ENCODE measurements at regions not wholly inside any gene's neighbourhood (a gene's known extent, or its start where the extent isn't known, plus 50 kb on each side); places are given as distances from the start of the nearest gene placed in this dataset.

GRCh38 chr6:139485742-139486475 is 111.5 kb upstream of the CITED2 start:
- no peak for DNase-seq

DNA sequence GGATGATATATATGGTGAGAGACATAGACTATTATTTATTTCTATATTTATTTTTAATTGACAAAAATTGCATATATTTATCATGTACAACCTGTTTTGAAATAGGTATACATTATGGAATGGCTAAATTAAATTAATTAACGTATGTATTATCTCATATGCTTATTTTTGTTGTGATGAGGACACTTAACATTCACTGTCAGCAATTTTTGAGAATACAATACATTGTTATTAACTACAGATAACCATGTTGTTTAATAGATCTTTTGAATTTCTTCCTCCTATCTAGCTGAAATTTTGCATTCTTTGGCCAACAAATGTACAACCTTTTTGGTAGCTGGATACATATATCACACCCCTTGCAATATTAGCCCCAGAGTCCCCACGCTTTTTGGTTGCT is 110.7 kb upstream of the CITED2 start:
- no peak for DNase-seq

DNA sequence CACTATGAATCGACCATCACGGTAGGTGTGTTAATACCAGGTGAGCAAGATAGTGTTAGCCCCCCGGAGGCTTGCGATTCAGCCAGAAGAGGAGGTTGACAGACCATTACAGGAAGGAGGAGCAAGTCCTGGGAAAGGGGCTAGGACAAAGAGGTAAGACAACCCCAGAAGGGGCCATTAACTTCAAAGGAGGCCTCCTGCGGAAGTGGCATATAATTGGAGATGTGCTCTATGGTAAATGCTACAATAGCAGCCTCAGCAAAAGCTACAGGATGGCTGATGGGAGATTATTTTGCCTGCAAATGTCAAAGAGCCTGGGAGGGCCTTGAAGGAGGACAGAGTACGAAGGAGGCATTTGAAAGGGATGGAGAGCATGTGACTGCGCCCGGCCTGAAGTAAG is 108.6 kb upstream of the CITED2 start:
- no peak for DNase-seq

GRCh38 chr6:139482287-139482686 is 107.8 kb upstream of the CITED2 start:
- no peak for DNase-seq

DNA sequence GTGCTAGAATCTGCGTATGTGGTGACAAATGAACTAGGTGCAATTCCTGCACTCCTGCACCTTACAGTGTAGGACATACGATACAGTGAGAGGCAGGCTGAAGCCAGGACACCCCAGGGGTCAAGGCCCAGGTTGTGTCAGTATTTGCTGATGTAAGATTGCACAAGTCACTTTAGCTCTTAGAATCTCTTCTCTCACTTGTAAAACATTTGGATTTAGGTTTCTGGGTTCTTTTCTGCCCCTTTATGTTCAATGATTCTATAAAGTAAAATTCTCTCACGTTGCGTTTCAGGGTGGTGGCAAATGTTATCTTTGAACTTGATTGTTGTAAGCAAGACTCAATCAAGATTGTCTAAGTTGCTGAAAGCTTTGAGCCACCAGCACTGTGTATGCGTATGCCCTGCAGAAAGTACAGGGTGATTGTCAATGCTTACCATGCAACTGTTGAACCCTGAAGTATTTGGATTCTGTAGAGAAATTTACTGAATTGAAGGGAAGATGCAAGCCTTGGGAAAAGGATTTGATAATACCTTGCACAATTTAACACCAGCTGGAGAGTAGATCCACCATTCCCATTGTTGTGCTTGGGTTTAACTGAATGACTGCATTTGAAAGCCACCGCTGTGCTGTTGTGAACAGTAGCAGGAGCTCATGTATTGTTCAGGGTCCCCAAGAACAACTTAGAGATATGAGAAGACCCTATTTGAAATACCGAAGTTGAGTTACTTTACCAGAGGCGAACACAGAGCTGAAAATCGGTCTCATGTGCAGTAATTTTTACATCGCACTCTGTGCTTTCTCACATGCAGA is 106.1 kb upstream of the CITED2 start:
- no peak for DNase-seq

DNA sequence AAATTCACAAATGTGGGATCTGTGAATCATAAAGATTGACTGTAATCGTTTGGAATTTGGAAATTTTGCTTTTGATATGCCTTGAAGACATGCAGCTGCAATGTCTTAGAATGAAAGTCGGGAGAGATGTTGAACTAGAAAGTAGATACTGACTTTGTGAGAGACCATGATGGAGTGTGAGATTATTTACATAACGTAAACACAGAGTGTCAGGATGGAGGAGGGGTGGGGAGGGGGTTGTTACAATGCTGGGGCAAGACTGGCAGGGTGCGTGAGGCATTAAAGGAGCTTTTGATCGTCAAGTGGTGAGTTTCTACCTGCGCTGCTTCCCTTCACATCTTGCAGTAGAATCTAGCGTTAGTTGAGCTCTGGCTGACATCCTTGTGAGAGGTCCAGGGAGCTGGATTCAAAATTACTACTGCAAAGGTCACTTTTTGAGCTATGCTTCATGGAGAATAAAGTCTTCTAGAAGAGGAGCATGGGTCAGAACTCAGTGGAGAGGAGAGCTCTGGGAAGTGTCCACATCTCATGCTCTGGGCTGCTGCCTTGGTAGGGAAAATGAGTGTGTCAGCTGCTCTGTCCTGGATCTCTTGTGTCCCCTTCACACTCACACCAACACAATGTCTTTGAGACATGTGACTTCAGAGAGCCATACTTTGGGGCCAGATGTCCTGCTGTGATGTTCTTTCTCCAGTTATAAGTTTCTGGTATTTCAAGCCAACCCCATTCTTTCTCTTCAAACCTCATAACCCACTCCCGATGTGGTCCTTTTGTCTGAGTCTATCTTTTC is 105.2 kb upstream of the CITED2 start:
- no peak for DNase-seq

- DNase-seq = no peak
These were observed 101.2 kb upstream of the CITED2 start for GRCh38 chr6:139475646-139476045.

DNA sequence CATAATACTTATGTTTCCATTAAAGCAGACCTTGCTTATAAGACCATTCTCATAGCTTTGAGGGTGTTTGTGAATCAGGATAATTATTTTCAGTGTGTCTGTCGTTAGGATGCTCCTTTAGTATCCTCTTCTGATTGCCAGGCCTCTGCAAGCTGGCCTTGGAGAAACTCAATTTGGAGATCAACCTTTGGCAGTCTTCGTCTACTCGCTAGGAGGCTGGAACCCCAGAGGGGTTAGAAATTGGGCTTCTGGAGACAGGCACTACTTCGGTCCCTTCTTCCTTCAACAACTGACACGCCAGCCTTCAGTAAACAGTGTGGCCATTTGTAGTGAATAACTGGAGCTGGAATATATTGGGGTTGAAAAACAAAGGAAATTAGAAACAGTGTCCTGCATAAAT is 100.8 kb upstream of the CITED2 start:
- no peak for DNase-seq

DNA sequence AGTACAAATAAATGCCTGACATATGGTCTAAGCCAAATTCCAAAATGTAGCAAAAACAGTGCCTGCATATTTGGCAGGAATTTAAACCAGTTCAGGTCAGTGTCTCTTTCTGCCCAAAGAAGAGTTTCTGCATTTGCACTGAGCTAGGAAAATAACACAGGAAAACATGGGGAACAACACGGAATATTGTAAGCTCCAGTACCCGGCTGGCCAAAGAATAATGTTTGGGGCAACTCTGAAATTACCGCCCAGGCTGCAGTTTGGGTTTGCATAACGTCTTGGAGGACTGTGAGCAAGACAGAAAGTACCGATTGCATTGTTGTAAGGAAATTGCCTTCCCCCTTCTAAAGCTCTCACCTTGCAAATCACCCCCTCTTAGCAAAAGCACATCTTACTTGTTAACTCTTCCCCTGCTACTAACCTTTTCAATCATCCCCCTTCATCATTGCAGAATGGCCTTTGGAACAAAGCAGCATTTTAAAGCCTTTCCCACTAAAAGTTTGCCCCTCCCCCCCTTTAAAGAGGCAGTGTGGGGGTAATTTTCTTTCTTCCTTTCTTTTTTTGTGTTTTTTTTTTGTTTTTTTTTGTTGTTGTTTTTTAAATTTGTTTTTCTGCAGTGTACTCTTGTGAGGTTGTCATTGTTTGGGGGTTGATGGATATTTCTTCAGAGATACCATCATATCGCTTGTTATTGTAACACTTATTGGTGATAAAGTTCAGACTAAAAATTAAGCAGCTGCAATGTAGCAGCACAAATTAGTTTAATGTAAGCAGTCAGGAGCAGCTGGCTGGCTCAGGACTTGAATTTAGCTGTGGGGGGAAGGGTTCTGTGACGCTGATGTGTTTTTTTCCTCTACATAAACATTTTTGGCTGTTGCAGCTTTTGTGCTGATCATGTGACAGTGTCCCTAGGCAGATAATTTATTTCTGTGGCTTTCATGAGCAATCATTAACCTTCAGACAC is 100.0 kb upstream of the CITED2 start:
- no peak for DNase-seq

DNA sequence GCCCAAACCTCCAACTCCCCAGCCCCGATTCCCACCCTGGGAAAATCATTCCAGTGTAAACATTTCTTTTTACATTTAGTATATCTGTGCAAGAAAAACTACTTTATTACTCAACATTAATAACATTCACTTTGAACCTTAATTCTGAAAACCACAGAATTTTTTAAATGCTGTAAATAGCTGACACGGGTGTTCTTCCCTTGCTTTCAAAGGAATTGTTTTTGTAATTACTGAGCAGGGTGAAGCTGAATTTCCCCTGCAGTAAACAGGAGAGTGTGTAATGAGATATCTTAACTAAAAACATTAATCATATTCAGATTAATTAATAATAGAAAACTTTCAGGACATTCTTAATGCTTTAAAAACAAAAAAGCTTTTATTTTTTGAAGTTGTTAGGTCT is 99.3 kb upstream of the CITED2 start:
- DNase-seq = no peak

DNA sequence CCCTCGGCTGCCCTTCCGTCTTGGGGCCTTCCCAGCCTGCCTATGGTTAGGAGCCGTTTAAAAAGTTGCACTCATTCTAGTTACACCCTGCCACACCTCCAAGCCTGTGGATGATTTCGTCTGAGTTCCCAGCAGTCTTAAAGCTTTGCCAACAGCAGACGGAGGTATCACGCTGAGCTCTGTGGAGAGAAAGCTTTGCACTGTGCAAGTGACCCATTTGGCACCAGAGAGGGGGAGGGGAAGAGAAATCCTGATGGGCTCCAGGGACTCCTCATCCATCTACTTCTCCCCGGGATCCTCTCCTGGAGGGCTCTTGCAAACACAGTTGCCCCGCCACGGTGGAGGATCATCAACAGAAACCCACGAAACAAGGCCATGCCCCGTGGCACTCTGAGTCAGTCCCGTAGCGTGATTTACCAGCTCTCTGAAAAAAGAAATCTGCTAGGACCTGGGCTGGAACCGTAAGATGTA is 98.8 kb upstream of the CITED2 start:
- DNase-seq = no peak

GRCh38 chr6:139472351-139473015 is 98.0 kb upstream of the CITED2 start:
- no peak for DNase-seq

- no peak for DNase-seq
These were observed 96.5 kb upstream of the CITED2 start for GRCh38 chr6:139470997-139471396.

- no peak for DNase-seq
These were observed 93.9 kb upstream of the CITED2 start for GRCh38 chr6:139468178-139468819.

DNA sequence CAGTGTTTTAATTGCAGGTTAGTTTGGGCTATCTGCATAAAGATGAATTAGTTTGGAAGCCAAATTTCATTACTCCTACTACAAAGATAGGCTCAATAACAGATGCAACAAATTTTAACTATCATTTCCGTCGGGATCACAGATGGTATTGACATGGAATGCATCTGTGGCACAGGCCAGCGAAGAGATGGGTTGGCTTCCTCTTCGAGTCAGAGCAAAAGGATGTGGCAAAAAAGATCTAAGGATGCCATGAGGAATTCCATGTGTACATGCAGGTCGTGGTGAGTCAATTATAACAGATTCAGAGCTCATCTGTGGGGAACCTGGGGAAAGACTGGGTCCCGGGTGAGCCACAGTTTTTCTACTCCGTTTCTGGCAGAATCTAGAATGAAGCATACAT is 83.0 kb upstream of the CITED2 start:
- DNase-seq = no peak

DNA sequence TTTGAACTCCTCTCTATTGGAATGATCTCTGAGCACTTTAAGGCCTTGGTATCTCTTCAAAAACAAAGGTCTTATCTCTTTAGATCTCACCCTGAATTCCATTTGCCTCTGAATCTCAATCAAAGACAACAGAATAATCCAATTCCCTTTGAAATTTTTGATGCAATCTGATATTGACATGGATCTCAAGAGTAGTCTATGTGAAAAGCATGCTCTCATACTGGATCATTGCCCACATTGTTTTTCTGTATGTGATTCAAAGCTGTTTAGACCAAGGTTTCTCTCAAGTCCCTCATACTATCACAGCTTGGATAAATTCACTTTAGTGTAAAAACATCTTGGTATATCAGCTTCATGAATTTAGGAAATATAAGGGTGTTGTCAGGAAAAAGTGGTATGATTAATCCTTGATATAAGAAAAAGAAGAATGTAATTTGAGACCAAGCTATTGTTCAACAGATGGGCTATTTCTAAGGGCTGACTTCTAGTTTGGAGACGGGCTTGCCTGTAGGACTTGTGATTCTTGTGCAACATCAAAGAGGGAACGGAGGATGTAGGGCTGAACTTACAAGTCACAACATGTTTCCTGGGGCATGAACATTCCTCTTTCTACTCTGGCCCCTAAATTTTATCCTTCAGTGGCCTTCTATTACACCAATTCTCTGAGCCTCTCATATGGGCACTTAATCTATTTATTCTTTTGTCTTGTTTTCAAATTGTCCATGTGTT is 77.9 kb upstream of the CITED2 start:
- DNase-seq = no peak

DNA sequence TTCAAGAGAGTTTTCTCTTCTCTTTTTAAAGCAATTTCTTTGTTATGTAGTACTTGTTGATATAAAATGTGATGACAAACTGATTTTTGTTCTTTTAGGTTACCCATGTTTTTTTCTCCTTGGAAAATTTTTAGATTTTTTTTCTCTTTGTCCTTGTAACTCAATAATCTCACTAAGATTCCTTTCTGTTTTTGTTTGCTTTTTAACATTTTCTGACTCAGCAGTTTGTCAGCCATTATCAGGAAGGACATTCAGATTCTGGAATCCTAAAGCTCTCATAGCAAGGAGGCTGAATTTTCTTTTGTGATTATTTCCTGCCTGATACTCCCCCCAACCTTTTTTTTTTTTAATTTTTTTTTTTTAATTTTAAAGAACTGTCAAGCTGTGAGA is 75.2 kb upstream of the CITED2 start:
- DNase-seq = no peak

DNA sequence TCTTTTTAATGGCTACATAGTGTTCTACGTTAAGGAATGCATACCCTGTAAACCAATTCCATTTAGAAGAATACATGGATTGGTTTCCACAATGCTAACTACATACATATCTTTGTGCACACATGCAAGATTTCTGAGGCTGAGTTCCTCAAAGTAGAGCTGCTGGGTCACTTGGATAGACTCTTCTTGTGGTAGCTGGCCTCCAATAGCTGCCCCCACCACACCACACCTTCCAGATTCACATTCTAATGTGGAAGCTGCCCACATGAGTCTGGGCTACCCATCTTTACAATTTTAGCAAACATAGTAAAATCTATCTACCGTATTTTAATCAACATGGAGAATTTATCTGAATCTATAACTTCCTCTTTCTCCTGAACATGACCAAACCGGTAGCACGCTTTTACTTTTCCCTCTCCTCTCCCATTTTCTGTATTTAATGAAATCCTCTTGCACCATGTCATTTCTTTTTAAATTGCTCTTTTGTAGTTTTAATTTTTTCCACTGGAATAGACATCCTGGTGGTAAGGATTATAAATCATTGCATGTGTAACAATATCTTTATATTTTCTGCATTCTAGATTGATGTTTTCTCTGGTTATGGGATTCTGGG is 74.7 kb upstream of the CITED2 start:
- DNase-seq = no peak

DNA sequence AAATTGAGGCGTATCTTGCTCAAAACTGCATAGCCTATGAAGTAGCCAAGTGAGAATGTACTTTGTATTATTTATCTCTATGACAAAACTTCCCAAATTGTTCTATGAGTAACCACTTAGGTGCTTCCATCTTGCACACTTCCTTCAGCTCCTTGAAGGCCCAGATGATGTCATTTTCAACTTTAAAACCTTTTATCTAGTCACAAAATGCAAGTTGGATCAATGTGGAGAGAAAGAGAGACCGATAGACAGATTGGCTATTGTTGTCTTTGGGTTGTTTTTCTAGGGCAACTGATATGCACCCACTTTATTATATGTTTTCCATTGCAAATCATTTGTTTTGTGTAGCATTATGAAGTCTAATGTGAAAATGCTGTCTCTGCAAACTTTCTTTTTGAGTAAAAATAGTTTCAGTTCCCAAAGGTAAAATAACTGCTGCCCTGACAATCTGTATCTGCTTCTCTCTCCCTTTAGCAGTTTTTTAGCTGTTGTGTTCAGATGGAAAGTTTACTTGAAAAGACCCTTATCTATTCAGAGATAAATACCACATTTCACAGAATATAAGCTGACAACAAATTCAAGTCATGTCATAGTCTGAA is 73.7 kb upstream of the CITED2 start:
- no peak for DNase-seq

GRCh38 chr6:139447656-139447975 is 73.2 kb upstream of the CITED2 start:
- no peak for DNase-seq

Measured in NCI-H510A (cell line).